Panc1 (cell line): ENCODE measurements at regions not wholly inside any gene's neighbourhood (a gene's known extent, or its start where the extent isn't known, plus 50 kb on each side); places are given as distances from the start of the nearest gene placed in this dataset.
"Not testable (repeated sequence)": the region's sequence is repeated elsewhere in the genome, so short reads cannot be mapped to it uniquely, and the experiment has no call there.

Experiments
- ATAC-seq: fragments of 200-7000 bp; cut with Tn5 transposase; 2 replicates; pipeline ENCODE4 v1.9.1; 2020; ENCODE audit warnings: mild to moderate bottlenecking, moderate library complexity
- BruUV-seq: library from RNA; stranded (reverse); fragments of 400-500 nt; replicated peaks from 2 replicates; lab custom pipeline; 2021; lab: Mats Ljungman, UMichigan
- CTCF ChIA-PET: fragments of 300-600 bp; sonication (Branson Sonifier 250); formaldehyde crosslinking; loops from one replicate; lab custom pipeline; 2022; ENCODE audit warnings: antibody characterized with exemption; lab: Charles Lee
- POLR2A ChIA-PET: fragments of 300-600 bp; sonication (Branson Sonifier 250); formaldehyde crosslinking; loops from one replicate; lab custom pipeline; 2022; ENCODE audit warnings: antibody characterized with exemption; lab: Charles Lee
- DNase-seq: peaks from one replicate; pipeline ENCODE4 v3.0.0-alpha.2; 2010; ENCODE audit warnings: low read depth, low spot score
- H3K27ac ChIP-seq: 2 replicates; pipeline ENCODE4 v1.5.1; 2011; ENCODE audit warnings: mild to moderate bottlenecking, low read length, inconsistent platforms
- H3K27me3 ChIP-seq: fragments of 200-500 bp; sonication (Bioruptor generic); 2 replicates; pipeline ENCODE4 v1.6.0; 2014; ENCODE audit warnings: low read length, inconsistent platforms; ENCODE audit not compliant: control insufficient read depth, insufficient read depth
- H3K36me3 ChIP-seq: fragments of 200-500 bp; sonication (Bioruptor generic); 2 replicates; pipeline ENCODE4 v1.5.1; 2014; ENCODE audit warnings: inconsistent platforms, mild to moderate bottlenecking, low read length, moderate library complexity; ENCODE audit not compliant: control insufficient read depth, insufficient read depth
- H3K4me1 ChIP-seq: 2 replicates; pipeline ENCODE4 v1.5.1; 2011; ENCODE audit warnings: inconsistent platforms, mild to moderate bottlenecking, low read length, moderate library complexity; ENCODE audit not compliant: control insufficient read depth, insufficient read depth
- H3K4me3 ChIP-seq, 2 experiments: 2 replicates each; pipeline ENCODE4 v1.5.1; 2011 to 2012; ENCODE audit warnings: low read depth in 2 of 2, low read length in 2 of 2, mild to moderate bottlenecking in 2 of 2, inconsistent platforms in 1 of 2, moderate library complexity in 1 of 2
- H3K9me3 ChIP-seq: fragments of 200-500 bp; sonication (Bioruptor generic); 2 replicates; pipeline ENCODE4 v1.5.1; 2014; ENCODE audit warnings: low read depth, mild to moderate bottlenecking, inconsistent platforms, low read length, moderate library complexity; ENCODE audit not compliant: control insufficient read depth, insufficient read depth
- POLR2AphosphoS5 ChIP-seq: IDR thresholded peaks from 2 replicates; pipeline ENCODE4 v1.6.1; 2012; ENCODE audit warnings: mild to moderate bottlenecking, low read depth, low read length, moderate library complexity
- SIN3A ChIP-seq: IDR thresholded peaks from 2 replicates; pipeline ENCODE4 v1.6.1; 2012; ENCODE audit warnings: low read depth, mild to moderate bottlenecking, low read length, moderate library complexity, borderline replicate concordance; ENCODE audit not compliant: insufficient read depth
- TCF7L2 ChIP-seq: IDR thresholded peaks from 2 replicates; pipeline ENCODE4 v1.6.1; 2011; ENCODE audit warnings: mild to moderate bottlenecking, low read depth, low read length, inconsistent platforms
- in situ Hi-C: cut with HindIII; loops from 2 replicates; pipeline ENCODE4 v1.10.0; 2016; ENCODE audit warnings: low sequenced_read_pairs, low pct_unique_long_range_greater_than_20kb
- intact Hi-C: fragments of 100-400 bp; cut with micrococcal nuclease; formaldehyde crosslinking; loops from one replicate; pipeline ENCODE4 v1.10.0; 2022; ENCODE audit not compliant: unreplicated experiment
- TF ChIP-seq, protein P1 (sequence below): fragments of 450-650 bp; IDR thresholded peaks from 2 replicates; pipeline ENCODE4 v1.5.1; 2017; ENCODE audit warnings: mild to moderate bottlenecking
- TF ChIP-seq, protein P2 (sequence below), 2 experiments: IDR thresholded peaks; 2 replicates each; pipeline ENCODE4 v1.6.1; 2011 to 2012; ENCODE audit warnings: low read depth in 2 of 2, control low read depth in 1 of 2, low read length in 1 of 2, mild to moderate bottlenecking in 1 of 2, moderate library complexity in 1 of 2; ENCODE audit not compliant: insufficient read depth in 1 of 2

DNA sequence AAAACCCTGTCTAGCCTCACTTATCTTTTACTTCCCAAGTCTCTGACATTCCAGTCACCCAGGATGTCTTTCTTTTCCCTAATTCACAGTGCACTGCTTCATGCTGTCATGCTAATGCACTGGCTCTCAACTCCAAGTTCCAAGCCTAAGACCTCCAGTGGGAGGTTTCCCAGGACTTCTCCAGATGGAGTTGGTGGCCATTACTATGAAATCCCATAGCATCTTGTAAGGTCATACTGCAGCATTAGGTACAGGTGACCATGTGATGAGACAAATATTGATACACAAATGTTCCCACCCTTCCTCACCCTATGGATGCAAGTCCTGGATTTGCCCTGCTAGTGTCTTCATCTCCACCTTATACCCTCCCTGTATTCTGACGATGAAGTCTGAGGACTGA, 138.6 kb upstream of the PRICKLE2 start:
- no TSS peak for BruUV-seq
- Histone ChIP-seq H3K9me3 (no peaks in the 10 kb centered on the region), H3K4me1 (no peaks in the 10 kb centered on the region), H3K4me3 (no peak overlapping the region), H3K27me3 (no peaks in the 10 kb centered on the region), H3K27ac (no peak overlapping the region), H3K36me3 (no peaks in the 10 kb centered on the region)
- no peak for ATAC-seq
- POLR2A ChIA-PET: no interaction called here
- intact Hi-C loops (no loop called here), in situ Hi-C loops (no loop called here)
- no peak for DNase-seq
- no peak for TF ChIP-seq TCF7L2
- CTCF ChIA-PET: no interaction called here

DNA sequence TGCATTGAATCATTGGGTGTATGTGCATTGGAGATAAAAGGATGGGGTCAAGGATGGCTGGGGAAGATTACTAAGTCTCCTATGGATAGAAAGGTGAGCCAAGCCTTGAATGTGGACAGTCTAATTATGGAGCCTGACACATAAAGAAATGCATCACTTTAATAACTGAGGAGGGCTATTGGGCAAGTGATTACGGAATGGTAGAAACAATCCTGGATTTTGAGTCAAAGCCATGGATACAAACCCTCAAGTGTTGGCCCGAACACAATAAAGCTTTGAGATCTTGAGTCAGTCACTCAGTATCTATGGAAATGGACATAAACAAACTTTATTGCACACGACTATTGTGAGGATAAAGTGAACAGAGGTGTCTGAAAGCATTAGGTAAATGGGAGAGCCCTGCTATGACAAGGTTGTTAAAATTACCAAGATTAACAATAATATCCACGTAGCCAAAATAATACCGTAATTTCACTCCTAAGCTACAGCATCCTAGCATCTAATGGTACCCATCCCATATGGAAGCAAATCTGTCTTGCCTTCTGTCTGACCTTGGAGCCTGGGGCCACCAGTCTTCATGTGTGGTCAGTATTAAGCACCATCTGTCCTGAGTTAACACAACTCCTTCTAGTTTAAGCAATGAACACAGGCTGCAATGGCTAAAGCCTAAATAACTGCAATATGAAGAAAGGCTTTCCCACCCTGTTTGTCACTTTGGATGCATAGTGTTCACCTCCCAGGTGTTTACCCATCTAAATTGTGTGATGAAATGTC, 136.9 kb upstream of the PRICKLE2 start:
- no TSS peak for BruUV-seq
- Histone ChIP-seq H3K27ac (no peak overlapping the region), H3K36me3 (no peaks in the 10 kb centered on the region), H3K9me3 (no peaks in the 10 kb centered on the region), H3K4me1 (no peaks in the 10 kb centered on the region), H3K27me3 (no peaks in the 10 kb centered on the region), H3K4me3 (no peak overlapping the region)
- ATAC-seq: no peak
- TF ChIP-seq, protein P1, sequence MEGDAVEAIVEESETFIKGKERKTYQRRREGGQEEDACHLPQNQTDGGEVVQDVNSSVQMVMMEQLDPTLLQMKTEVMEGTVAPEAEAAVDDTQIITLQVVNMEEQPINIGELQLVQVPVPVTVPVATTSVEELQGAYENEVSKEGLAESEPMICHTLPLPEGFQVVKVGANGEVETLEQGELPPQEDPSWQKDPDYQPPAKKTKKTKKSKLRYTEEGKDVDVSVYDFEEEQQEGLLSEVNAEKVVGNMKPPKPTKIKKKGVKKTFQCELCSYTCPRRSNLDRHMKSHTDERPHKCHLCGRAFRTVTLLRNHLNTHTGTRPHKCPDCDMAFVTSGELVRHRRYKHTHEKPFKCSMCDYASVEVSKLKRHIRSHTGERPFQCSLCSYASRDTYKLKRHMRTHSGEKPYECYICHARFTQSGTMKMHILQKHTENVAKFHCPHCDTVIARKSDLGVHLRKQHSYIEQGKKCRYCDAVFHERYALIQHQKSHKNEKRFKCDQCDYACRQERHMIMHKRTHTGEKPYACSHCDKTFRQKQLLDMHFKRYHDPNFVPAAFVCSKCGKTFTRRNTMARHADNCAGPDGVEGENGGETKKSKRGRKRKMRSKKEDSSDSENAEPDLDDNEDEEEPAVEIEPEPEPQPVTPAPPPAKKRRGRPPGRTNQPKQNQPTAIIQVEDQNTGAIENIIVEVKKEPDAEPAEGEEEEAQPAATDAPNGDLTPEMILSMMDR: no peak
- TF ChIP-seq TCF7L2: no peak
- no peak for TF ChIP-seq POLR2AphosphoS5
- TF ChIP-seq, protein P2, sequence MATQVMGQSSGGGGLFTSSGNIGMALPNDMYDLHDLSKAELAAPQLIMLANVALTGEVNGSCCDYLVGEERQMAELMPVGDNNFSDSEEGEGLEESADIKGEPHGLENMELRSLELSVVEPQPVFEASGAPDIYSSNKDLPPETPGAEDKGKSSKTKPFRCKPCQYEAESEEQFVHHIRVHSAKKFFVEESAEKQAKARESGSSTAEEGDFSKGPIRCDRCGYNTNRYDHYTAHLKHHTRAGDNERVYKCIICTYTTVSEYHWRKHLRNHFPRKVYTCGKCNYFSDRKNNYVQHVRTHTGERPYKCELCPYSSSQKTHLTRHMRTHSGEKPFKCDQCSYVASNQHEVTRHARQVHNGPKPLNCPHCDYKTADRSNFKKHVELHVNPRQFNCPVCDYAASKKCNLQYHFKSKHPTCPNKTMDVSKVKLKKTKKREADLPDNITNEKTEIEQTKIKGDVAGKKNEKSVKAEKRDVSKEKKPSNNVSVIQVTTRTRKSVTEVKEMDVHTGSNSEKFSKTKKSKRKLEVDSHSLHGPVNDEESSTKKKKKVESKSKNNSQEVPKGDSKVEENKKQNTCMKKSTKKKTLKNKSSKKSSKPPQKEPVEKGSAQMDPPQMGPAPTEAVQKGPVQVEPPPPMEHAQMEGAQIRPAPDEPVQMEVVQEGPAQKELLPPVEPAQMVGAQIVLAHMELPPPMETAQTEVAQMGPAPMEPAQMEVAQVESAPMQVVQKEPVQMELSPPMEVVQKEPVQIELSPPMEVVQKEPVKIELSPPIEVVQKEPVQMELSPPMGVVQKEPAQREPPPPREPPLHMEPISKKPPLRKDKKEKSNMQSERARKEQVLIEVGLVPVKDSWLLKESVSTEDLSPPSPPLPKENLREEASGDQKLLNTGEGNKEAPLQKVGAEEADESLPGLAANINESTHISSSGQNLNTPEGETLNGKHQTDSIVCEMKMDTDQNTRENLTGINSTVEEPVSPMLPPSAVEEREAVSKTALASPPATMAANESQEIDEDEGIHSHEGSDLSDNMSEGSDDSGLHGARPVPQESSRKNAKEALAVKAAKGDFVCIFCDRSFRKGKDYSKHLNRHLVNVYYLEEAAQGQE (IDR thresholded peaks at IDR 0.05; ENCODE audit: insufficient read depth in 1 of 2, low read depth in 2 of 2, low read length in 1 of 2): no peak
- TF ChIP-seq SIN3A: no peak
- DNase-seq: no peak
- intact Hi-C loops (no loop called here), in situ Hi-C loops (no loop called here)
- POLR2A ChIA-PET: no interaction called here
- CTCF ChIA-PET: no interaction called here

DNA sequence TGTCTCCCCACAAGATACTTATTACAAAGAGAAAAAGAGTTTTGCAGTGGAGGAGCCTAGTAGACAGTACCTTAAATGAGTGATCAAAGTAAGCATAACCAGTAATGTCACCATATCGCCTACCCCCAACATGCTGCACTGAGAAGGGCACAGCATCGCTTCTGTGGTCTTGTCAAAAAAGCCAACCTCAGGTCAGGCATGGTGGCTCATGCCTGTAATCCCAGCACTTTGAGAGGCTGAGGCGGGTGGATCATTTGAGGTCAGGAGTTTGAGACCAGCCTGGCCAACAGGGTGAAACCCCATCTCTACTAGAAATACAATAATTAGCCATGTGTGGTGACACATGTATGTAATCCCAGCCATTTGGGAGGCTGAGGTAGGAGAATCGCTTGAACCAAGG, 135.8 kb upstream of the PRICKLE2 start:
- H3K27me3 ChIP-seq, CTCF ChIA-PET, POLR2A ChIA-PET, BruUV-seq, ATAC-seq, DNase-seq, H3K27ac ChIP-seq, intact Hi-C loops, H3K4me3 ChIP-seq, H3K36me3 ChIP-seq, H3K4me1 ChIP-seq, H3K9me3 ChIP-seq, in situ Hi-C loops: not testable (repeated sequence)
